Ureter (tissue), 1 donor: ENCODE measurements at regions not wholly inside any gene's neighbourhood (a gene's known extent, or its start where the extent isn't known, plus 50 kb on each side); places are given as distances from the start of the nearest gene placed in this dataset.

Experiments used
- DNase-seq: peaks from one replicate; pipeline ENCODE4 v3.0.0-alpha.2; 2020; ENCODE audit warnings: low spot score
- donor health status: DM: yes; HTN: yes; CAD: no.

DNA sequence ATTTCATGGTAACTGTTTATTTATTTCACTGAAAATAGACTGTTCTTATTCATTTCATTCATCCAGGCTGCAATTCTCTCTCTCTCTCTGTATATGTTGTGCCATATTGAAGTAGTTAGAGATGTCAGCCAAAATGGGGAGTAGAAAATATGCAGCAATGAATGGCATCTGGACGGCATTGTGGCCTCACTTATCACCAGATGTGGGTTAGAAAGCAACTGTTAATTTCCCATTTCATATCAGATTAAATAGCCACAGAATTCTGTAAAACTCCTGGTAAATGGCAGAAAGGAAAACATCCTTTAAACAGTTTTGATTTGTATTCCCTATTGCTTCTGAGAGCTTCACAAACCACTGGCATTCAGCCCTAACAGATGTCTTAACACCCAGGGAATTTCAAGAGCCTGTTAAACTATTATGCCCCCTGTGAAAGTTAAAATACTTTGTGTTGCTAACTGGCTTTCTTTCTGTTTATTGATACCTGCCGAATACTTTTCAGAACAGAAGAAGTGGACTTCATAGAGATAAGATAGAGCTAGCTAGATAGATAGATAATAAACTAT lies 1763.3 kb upstream of the MIR17HG start:
- no peak for DNase-seq

DNA sequence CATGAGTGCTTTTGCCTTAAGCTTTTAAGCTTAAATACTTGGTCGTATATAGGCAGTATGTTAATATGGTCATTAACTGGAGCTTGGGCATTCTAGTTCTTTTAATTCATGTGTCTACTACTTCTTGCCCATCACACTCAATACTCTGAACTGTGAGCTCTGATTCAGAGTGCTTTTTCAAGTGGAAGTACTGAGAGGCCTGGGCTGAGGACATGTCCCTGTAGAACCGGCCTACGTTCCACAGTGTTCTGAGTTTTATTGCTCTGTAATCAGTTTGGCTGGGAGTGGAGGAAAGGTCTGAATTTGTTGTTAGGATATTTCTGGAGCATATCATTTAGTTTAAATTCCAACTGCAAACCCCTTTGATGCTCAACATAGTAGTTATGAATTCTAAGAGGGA lies 1744.8 kb upstream of the MIR17HG start:
- no peak for DNase-seq

DNA sequence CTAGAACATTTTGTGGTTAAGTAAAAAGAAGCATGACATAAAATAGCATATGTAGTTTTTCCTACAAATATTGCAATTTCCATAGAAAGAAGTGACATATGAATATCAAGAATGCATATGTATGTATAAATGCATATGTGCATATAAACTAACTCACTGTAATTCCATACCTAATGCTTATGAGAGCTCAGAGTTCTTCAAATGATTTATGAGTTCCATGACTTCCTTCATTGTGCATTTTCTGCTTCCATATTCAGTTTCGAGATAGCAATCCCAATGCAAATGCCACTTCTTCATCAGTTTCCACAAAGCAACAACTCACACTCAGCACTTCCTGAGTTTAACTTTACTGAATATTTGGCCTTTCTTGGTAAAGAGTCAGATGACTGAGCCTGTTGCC lies 1744.3 kb upstream of the MIR17HG start:
- no peak for DNase-seq

DNA sequence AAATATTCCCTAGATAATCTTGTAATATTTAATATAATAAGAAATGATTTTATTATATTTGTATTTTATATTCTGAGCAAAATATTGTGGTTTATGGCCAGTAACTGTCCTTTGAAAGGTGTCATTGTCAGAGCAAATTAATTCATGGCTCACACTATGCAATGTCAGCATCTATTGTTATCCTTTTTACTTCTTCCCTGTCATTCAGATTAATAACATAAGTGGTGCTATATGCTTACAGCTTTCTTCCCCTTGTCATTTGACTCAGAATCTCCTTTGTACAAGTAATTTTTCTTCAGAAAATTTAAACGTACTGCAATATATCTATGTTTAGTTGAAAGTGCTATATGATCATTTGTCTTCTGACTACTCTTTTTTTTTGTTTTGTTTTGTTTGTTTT lies 1738.2 kb upstream of the MIR17HG start:
- DNase-seq: no peak

DNA sequence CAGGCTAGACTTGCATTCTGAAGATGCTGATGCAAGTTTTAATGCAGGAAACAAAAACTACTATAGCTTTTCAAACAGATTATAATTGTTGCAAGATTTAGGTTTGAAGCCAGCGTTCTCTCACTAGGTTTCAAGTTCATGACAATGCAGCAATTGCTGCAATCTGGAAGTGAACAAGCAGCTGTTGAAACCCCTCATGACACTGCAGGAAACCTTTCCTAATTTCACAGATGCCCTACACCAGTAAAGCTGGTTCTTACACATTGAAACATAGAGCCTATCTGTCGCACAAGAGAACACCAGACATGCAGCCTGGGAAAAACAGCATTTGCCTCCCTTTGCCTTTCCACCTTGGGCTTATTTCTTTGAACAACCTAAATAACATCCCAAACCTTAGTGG lies 1737.2 kb upstream of the MIR17HG start:
- no peak for DNase-seq

DNA sequence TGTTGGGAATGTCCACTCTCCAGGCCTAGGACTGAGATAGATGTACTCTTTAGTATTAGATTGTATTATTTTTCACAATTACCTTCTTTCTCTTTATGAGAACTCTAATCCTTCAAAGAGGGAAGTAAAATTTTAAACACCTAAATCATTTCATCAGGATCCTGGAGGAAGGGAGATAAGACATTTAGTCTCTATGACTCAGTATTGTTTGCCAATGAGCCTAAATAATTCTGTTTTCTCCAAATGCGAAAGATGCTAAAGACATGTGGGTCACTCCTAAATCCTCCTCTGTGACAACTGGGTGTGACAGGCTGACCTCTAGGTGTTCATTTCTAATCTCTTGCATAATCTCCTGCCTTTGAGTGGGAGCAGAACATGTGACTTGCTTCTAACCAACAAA lies 1736.6 kb upstream of the MIR17HG start:
- no peak for DNase-seq

DNA sequence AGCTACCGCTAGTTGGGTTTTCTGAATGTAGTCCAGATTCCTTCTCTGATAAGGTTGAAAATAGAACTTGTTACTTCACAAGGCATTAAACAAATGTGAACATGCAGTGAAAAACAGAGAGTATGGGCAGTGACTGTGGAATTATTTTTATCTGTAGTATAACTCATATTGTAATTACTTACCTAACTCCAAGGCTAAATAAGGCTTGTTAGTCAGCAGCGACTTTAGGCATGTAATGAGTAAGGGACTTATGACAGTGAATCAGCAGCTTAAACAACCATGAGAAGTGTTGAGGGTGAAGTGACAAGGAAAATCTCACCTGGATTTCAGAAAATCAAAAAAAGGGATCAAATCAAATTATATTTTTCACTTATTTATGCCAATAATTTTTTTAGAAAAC lies 1719.5 kb upstream of the MIR17HG start:
- DNase-seq: no peak

DNA sequence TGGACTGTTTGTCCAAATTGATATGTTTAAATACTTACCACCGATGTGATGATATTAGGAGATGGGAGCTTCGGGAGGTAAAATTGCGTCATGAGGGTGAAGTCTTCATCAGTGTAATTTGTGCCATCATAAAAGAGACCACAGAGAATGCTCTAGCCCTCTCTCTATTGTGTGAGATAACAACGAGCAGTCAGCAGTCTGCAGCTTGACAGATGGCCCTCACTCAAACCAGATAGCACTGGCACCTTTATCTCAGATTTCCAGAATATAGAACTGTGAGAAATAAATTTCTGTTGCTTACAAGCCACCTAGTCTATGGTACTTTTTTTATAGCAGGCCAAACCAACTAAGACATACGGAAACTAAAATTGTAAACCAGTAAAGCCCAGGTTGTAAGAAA lies 1718.9 kb upstream of the MIR17HG start:
- DNase-seq: no peak

DNA sequence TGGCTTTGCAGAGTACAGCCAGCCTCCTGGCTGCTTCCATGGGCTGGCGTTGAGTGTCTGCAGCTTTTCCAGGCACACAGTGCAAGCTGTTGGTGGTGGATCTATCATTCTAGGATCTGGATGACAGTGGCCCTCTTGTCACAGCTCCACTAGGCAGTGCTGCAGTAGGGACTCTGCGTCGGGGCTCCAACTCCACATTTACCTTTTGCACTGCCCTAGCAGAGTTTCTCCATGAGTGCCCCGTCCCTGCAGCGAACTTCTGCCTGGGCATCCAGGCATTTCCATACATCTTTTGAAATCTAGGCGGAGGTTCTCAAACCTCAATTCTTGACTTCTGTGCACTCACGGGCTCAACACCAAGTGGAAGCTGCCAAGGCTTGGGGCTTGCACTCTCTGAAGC lies 1697.3 kb upstream of the MIR17HG start:
- no peak for DNase-seq

DNA sequence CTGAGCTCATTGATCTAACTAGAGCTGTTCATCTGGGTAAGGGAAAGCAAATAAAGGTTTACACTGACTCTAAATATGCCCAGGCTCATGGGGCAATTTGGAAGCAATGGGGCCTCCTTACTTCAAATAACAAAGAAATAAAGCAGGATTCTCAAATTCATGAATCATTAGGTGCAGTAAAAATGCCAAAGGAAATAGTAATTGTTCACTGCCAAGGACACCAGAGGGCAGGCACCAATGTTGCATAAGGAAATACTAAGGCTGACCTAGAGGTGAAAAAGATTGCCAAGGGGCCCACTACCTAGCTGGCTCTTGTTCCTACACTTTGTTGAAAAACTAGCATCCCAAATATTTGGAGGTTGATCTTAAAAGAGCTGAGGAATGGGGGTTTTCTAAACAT lies 1686.7 kb upstream of the MIR17HG start:
- no peak for DNase-seq

DNA sequence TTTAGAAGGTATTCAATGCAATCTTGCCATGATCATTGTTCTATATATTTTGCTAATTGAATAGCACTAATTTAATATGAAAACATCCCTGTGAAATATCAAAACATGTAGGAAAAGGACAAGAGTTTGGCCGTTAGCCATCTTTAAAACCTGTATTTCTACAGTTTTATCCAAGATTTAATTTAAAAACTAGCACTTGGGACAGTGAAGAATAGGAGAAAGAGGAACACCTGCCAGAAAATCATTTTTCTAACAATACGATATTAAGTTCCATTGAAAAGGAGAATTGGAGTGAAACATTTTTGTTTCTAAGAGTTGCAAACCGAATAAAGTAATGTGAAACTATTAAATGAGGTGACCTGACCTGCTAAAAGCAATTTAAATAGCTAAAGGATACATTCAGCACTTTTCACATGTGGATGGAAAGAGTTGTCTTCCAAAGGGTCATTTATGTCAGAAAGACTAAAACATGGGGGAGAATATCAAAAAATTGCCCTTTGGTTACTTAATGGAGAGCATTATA lies 1673.6 kb upstream of the MIR17HG start:
- DNase-seq: no peak

DNA sequence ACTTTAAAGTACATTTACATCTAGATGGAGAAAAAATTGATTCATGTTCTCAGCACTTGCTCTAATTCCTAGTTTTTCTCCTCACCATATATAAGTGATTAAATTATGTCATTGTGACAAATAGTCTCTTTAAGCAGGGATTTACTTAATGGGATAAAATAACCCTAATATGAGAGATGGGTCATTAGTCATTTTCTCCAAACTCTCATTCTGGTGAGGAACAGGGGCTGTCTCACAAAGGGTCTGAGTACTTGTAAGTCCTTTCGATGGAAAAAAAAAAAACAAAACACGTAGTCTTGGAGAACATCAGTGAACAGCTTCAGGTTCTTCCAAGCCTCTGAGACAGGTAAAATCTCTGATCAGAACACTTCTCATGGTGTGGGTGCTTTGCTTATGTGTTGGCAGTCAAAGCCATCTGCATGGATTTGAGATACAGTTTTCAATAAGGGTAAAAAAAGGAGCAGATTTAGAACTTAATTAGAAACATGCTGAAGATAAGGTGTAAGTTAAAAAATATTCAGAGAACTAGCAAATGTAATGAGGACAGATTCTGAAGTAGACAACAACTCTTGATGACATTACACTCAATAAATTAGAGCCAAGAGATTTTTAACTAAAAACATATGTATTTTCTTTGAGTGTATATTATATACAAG lies 1668.9 kb upstream of the MIR17HG start:
- DNase-seq: no peak

DNA sequence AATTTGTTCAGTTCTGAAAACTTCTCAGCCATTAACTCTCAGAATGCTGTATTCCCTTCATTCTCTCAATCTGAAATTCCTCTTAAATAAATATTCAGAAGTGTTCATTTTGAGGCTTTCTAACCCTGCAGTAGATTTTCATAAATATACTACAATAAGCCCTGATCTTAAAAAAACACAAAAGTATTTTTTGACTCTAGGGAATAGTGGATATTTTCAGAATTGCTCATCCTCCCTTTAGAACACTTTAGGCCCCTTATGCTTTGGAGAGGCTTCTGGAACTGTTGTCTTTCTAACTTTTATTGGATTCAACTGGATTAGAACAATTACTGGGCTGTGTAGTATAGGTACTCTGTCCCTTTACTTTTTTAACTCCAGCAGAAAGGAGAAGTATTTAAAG lies 1662.6 kb upstream of the MIR17HG start:
- DNase-seq: no peak

DNA sequence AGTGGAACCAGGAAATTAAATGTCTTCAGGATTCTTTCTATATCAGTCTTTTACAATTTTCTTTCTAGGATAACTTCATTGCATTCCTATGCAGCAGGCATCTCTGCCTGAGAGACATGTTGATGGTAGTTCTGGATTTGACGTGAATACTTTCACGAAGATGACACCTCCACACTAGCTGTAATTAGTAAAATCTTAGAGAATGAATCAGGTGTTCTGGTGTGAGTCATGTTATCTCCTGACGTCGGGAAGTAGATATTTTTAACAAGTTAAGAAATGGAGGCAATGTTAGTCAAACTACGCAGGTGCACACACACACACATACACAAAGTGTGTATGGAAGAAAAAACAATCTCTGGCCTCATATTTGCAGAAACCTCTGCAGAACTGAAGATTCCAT lies 1661.3 kb upstream of the MIR17HG start:
- no peak for DNase-seq

DNA sequence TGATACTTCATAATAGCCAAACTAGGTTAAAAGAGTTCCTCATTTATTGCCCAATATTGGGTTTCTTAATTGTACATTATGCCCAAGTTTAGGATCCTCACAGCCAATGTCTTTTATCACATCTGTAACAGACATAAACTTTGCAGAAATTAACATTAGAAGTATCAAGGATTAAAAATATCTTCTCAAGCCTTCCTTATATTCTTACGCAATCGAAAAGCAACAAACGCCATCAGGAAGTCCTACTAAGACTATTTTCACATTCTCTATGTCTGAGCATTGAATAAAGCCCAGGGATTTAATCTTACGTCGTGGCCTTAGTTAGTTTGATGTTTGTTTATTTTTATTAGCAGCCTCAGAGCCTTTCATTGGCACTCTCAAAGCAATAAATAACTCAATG lies 1660.4 kb upstream of the MIR17HG start:
- DNase-seq: no peak

DNA sequence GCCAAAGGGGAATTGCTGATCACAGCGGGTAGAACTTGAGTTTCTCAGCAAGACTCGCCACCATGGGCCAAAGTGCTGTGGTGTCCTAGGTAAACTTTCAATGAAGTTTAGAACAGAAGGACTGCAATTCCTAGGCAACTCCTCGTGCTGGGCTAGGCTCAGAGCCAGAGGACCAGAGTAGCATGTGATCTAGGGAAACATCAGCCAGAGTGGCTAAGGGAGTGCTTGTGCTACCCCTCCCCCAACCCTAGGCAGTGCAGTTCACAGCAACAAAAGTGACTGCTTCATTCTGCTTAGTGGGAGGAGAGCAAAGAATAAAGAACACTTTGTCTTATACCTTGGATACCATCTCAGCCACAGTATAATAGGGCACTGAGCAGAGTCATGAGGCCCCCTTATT lies 1658.6 kb upstream of the MIR17HG start:
- no peak for DNase-seq

DNA sequence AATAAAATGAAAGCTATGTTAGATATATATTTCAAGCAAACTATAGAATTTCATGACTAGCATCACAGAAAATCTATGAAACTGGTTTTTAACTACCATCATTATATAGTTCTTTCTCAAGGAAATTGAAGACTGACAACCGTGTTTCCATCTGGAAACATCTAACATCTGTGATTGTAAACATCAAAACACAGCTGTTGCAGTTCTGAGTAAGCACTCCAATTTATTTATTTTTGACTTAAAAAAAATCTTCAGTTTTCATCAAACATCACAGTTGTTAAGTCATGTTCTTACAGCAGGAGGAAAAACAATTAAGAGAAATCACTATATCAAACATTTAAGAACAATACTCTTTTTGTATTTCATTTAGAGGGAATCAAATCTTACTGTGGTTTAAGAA lies 1653.0 kb upstream of the MIR17HG start:
- no peak for DNase-seq

DNA sequence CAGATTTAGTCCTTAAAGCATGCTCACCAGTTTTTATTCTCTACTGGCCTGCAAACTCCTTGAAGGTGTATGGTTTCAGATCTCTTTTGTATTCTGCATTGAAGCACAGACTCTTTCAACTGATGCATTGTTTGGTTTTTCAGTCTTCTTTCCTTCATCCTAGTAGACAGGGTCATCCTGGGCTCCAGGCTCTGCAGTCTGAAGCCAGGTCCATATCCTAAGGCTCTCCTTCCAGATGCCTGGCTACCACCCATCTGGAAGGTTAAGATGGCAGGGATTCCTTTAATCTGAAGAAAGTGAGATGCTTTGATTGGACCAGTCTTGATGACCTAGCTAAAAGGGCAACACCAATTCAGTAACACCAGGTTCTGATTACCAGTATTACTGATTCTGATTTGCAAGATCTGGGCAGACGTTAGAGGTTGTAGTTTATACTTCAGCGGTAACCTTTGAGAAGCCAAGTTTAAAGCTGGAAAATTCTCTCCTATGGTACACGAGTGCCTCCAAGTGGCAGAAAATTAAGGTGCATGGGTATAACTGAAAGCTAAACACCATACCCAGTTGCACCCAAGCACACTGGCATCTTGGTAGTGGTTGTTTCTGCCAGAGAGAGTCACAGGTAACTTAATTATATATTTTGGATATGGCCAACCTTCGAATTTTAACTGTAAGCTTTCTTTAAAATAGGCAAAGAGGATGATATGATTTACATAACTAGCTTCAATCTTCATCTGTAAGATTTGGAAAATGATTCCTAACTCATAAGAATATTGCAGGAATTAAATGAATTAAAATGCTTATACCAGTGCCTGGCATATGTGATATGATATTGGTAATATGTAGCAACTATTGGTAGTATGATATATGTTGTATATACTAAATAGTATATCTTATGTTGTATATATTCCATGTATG lies 1651.9 kb upstream of the MIR17HG start:
- no peak for DNase-seq

DNA sequence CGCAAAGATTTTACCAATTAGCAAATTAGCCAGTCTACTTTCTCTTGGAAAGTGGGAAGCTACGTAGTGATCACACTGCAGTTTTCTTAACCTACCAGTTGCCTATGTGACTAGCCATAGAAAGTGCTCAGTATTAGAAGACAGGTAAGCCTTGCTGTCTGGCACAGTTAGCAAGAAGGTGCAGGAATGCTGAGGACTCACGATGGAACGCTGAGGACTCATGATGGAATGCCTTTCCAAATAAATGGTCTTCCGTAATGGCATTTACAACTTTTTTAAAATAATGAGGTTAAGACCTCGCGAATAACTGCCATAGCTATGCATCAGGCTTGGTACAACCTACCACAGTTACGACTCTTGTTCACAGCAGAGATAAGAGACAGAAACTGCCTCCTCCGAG lies 1645.6 kb upstream of the MIR17HG start:
- DNase-seq: no peak

DNA sequence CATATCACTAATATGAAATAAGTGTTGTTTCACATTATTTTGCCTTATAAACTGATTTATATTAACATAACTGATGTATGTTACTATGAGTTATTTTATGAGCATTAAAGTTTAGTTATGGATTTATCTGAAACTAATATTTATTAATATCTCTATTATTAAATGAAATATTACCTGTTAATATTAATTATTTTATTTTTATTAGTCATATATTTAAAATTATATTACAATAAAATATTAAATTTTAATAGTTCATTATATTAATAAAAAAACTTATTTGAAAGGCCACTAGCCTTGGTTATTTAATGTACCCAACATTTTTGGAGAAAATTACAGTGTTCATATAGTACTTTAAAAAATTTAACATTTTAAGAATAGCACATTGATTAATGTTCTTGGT lies 1643.4 kb upstream of the MIR17HG start:
- no peak for DNase-seq

DNA sequence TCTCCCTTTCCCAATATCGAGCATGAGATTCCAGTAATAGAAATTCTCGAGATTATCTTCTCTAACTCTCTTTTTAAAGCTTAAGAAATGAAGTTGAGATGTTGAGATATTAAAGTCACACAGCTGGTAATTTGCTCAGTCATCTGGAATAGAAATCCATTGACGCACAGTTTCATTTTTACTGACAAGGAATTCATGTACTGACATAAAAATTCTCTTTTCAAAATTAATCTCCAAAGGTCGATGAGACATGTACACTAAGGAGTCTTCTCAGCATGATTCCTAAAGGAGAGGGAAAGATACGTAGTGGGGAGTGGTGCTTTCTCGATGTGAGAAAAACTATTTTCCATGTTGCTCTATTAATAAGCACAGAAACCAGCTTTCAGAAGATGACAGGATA lies 1639.5 kb upstream of the MIR17HG start:
- DNase-seq: no peak

DNA sequence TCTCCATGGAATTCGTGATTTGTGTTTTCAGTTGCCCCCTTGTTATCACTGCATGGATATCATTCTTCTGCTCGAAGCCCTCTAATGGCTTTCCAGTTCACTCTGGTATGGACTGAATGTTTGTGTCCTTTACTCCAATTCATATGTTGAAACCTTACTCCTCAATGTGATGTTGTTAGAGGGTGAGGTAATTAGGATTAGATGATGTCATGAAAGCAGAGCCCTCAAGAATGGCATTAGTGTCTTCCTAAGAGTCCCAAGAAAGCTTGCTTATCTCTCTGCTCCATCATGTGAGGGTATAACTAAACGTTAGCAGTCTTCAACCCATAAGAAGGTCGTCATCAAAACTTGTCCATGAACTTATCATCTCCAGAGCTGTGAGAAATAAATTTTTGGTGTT lies 1626.3 kb upstream of the MIR17HG start:
- DNase-seq: no peak
